K562 (cell line): ENCODE measurements at regions not wholly inside any gene's neighbourhood (a gene's known extent, or its start where the extent isn't known, plus 50 kb on each side); places are given as distances from the start of the nearest gene placed in this dataset.

Experiments used
- AFF4 ChIP-seq: sonication (generic); formaldehyde crosslinking; IDR thresholded peaks from 2 replicates; pipeline ENCODE4 v1.8.0; 2023; ENCODE audit warnings: mild to moderate bottlenecking, missing genetic modification reagents
- ATF1 ChIP-seq, 2 experiments: fragments of 450-650 bp in 1 of 2; IDR thresholded peaks; 2 replicates each; pipeline ENCODE4 v1.6.1; 2016; ENCODE audit warnings: missing compliant biosample characterization in 1 of 2, missing genetic modification characterization in 1 of 2
- BRF1 ChIP-seq: IDR thresholded peaks from 3 replicates; pipeline ENCODE4 v1.6.1; 2011; ENCODE audit warnings: borderline replicate concordance, mild to moderate bottlenecking; ENCODE audit not compliant: insufficient read length; ENCODE audit errors: extremely low read depth
- CBX5 ChIP-seq: IDR thresholded peaks from 2 replicates; pipeline ENCODE4 v1.6.1; 2014; ENCODE audit warnings: low read depth, borderline replicate concordance
- COPS2 ChIP-seq: fragments of 450-650 bp; conservative IDR thresholded peaks from 2 replicates; pipeline ENCODE4 v1.6.1; 2016; ENCODE audit warnings: mild to moderate bottlenecking, moderate library complexity
- ETV1 ChIP-seq: fragments of 450-650 bp; conservative IDR thresholded peaks from 2 replicates; pipeline ENCODE4 v1.6.1; 2016; ENCODE audit warnings: missing genetic modification characterization, control low read depth, low read depth, missing compliant biosample characterization
- HDGF ChIP-seq: fragments of 450-650 bp; IDR thresholded peaks from 2 replicates; pipeline ENCODE4 v1.6.1; 2016
- HMGN3 ChIP-seq: IDR thresholded peaks from 2 replicates; pipeline ENCODE4 v1.6.1; 2011; ENCODE audit warnings: borderline replicate concordance, low read depth, mild to moderate bottlenecking, mixed read lengths, low read length; ENCODE audit not compliant: insufficient read length; ENCODE audit errors: extremely low read depth
- HNRNPH1 ChIP-seq: fragments of 200-400 bp; formaldehyde crosslinking; optimal IDR thresholded peaks from 2 replicates; pipeline ENCODE3; 2017; ENCODE audit warnings: low read depth, mild to moderate bottlenecking, low read length, moderate library complexity
- HNRNPK ChIP-seq: fragments of 200-400 bp; formaldehyde crosslinking; IDR thresholded peaks from one replicate; pipeline ENCODE4 v1.6.1; 2018; ENCODE audit warnings: mild to moderate bottlenecking, low read depth, low read length; ENCODE audit not compliant: poor library complexity, severe bottlenecking
- KAT2B ChIP-seq: IDR thresholded peaks from one replicate; pipeline ENCODE4 v1.6.1; 2012; ENCODE audit warnings: low read depth, mild to moderate bottlenecking, control low read depth, inconsistent platforms, low read length, moderate library complexity
- KDM4B ChIP-seq, 2 experiments: fragments of 450-650 bp in 1 of 2; sonication (generic) in 1 of 2; IDR thresholded peaks; 2 replicates each; pipeline ENCODE4 v1.6.1; 2016 to 2017; ENCODE audit warnings: borderline replicate concordance in 2 of 2, antibody characterized with exemption in 1 of 2, low read depth in 1 of 2, mild to moderate bottlenecking in 1 of 2
- KLF1 ChIP-seq: fragments of 450-650 bp; IDR thresholded peaks from 2 replicates; pipeline ENCODE4 v1.6.1; 2016; ENCODE audit warnings: missing genetic modification characterization, missing compliant biosample characterization
- MTA2 ChIP-seq: fragments of 450-650 bp; IDR thresholded peaks from 2 replicates; pipeline ENCODE4 v1.6.1; 2016; ENCODE audit warnings: low read depth
- NCOA1 ChIP-seq: fragments of 450-650 bp; IDR thresholded peaks from 2 replicates; pipeline ENCODE4 v1.6.1; 2016; ENCODE audit warnings: low read depth
- POLR3A ChIP-seq: IDR thresholded peaks from 2 replicates; pipeline ENCODE4 v1.6.1; 2011; ENCODE audit warnings: borderline replicate concordance, mild to moderate bottlenecking, moderate library complexity; ENCODE audit not compliant: insufficient read length, insufficient read depth; ENCODE audit errors: extremely low read depth
- PRMT5 ChIP-seq: sonication (generic); formaldehyde crosslinking; IDR thresholded peaks from 2 replicates; pipeline ENCODE4 v1.5.0; 2020; ENCODE audit warnings: missing genetic modification reagents
- SAP30 ChIP-seq: fragments of 200-600 bp; sonication (generic); IDR thresholded peaks from 2 replicates; pipeline ENCODE4 v1.6.1; 2012; ENCODE audit warnings: borderline replicate concordance, low read depth, mild to moderate bottlenecking, moderate library complexity, low read length, control low read depth, inconsistent platforms; ENCODE audit not compliant: insufficient read depth, poor library complexity, severe bottlenecking
- SIRT6 ChIP-seq: IDR thresholded peaks from one replicate; pipeline ENCODE4 v1.6.1; 2012; ENCODE audit warnings: low read depth, mild to moderate bottlenecking, control low read depth, inconsistent platforms, low read length, moderate library complexity
- SIX5 ChIP-seq, 2 experiments: IDR thresholded peaks; 2 replicates each; pipeline ENCODE4 v1.6.1; 2011; ENCODE audit warnings: low read length in 2 of 2, borderline replicate concordance in 1 of 2, low read depth in 1 of 2, mild to moderate bottlenecking in 1 of 2, moderate library complexity in 1 of 2; ENCODE audit not compliant: insufficient read depth in 1 of 2
- SMARCE1 ChIP-seq: fragments of 450-650 bp; IDR thresholded peaks from 2 replicates; pipeline ENCODE4 v1.7.1; 2016; ENCODE audit warnings: mild to moderate bottlenecking
- SPI1 ChIP-seq: IDR thresholded peaks from 2 replicates; pipeline ENCODE4 v1.6.1; 2011; ENCODE audit warnings: low read depth, low read length, control low read depth, borderline replicate concordance
- TFAP4 ChIP-seq: sonication (generic); formaldehyde crosslinking; IDR thresholded peaks from 2 replicates; pipeline ENCODE4 v1.8.0; 2022; ENCODE audit warnings: missing genetic modification reagents, mild to moderate bottlenecking, moderate library complexity, borderline replicate concordance
- ZNF175 ChIP-seq: fragments of 200-800 bp; sonication (Bioruptor generic); IDR thresholded peaks from 2 replicates; pipeline ENCODE4 v1.6.1; 2016; ENCODE audit warnings: low read depth, mild to moderate bottlenecking, missing genetic modification characterization, missing compliant biosample characterization

- TF ChIP-seq TFAP4 (no peak), SPI1 (no peak), ZNF175 (no peak), BRF1 (no peak), POLR3A (no peak), SAP30 (no peak), CBX5 (no peak), ATF1 (CRISPR knock-in tag; IDR thresholded peaks at IDR 0.05) (no peak), ATF1 (tag; IDR thresholded peaks at IDR 0.05) (0 out of 2 replicates have a peak, but pooled peaks have one; percentile 35), ETV1 (tag) (no peak), MTA2 (peak; percentile 58), HMGN3 (no peak), COPS2 (no peak), KAT2B (no peak), SMARCE1 (peak; percentile 78; the same call in 1 of the 2 replicates), HDGF (no peak), PRMT5 (CRISPR knock-in tag) (no peak), HNRNPK (no peak), SIX5 (IDR thresholded peaks at IDR 0.05; ENCODE audit: borderline replicate concordance in 1 of 2, insufficient read depth in 1 of 2, low read depth in 1 of 2, low read length in 2 of 2) (no peak), KLF1 (tag) (no peak), KDM4B (IDR thresholded peaks at IDR 0.05; ENCODE audit: borderline replicate concordance in 2 of 2, low read depth in 1 of 2) (no peak), HNRNPH1 (no peak), AFF4 (CRISPR knock-in tag) (0 out of 2 replicates have a peak, but pooled peaks have one; percentile 30), SIRT6 (no peak), NCOA1 (no peak)
These were observed 338.2 kb upstream of the PREP start (continued) for GRCh38 chr6:105740946-105741645.
